Activated CD8-positive, alpha-beta T cell treated with anti-CD3 and anti-CD28 coated beads for 36 hours (primary cell): ENCODE measurements at regions not wholly inside any gene's neighbourhood (a gene's known extent, or its start where the extent isn't known, plus 50 kb on each side); places are given as distances from the start of the nearest gene placed in this dataset.

Source experiments
- ATAC-seq: fragments of 200-7000 bp; cut with Tn5 transposase; one replicate; pipeline ENCODE4 v1.10.0; 2021; ENCODE audit warnings: mild to moderate bottlenecking, moderate library complexity
- CTCF ChIA-PET: fragments of 350-600 bp; sonication (Branson Sonifier 250); formaldehyde crosslinking; loops from one replicate; lab custom pipeline; 2021; ENCODE audit warnings: antibody characterized with exemption; lab: Charles Lee
- POLR2A ChIA-PET: fragments of 350-600 bp; sonication (Branson Sonifier 250); formaldehyde crosslinking; loops from one replicate; lab custom pipeline; 2021; ENCODE audit warnings: antibody characterized with exemption; lab: Charles Lee
- DNase-seq: peaks from one replicate; pipeline ENCODE4 v3.0.0-alpha.2; 2020
- H3K27ac Mint-ChIP-seq: one replicate; pipeline ENCODE4 v1.8.0; 2021; ENCODE audit warnings: mild to moderate bottlenecking, mixed read lengths
- H3K27me3 Mint-ChIP-seq: one replicate; pipeline ENCODE4 v1.8.0; 2021; ENCODE audit warnings: mixed read lengths
- H3K36me3 Mint-ChIP-seq: one replicate; pipeline ENCODE4 v1.8.0; 2021; ENCODE audit warnings: low read depth, mixed read lengths
- H3K4me1 Mint-ChIP-seq: one replicate; pipeline ENCODE4 v1.8.0; 2021; ENCODE audit warnings: low read depth, mixed read lengths
- H3K4me3 Mint-ChIP-seq: one replicate; pipeline ENCODE4 v1.8.0; 2021; ENCODE audit warnings: mild to moderate bottlenecking, moderate library complexity, mixed read lengths
- H3K9me3 Mint-ChIP-seq: one replicate; pipeline ENCODE4 v1.8.0; 2021; ENCODE audit warnings: mixed read lengths
- CTCF ChIP-seq: fragments of 200-600 bp; IDR thresholded peaks from one replicate; pipeline ENCODE4 v1.8.0; 2022; ENCODE audit warnings: antibody characterized with exemption, mild to moderate bottlenecking
- intact Hi-C: fragments of 100-400 bp; cut with micrococcal nuclease; formaldehyde crosslinking; loops from one replicate; pipeline ENCODE4 v1.10.0; 2022

GRCh38 chr10:128875030-128875744 lies 591.9 kb upstream of the MGMT start:
- ChIA-PET POLR2A (no interaction called here), CTCF (no interaction called here)
- no peak for ATAC-seq
- Mint-ChIP-seq H3K4me1 (no peaks in the 10 kb centered on the region), H3K27ac (no peak overlapping the region), H3K36me3 (no peaks in the 10 kb centered on the region), H3K27me3 (no peaks in the 10 kb centered on the region), H3K9me3 (no peaks in the 10 kb centered on the region), H3K4me3 (no peak overlapping the region)
- intact Hi-C loops: no loop called here
- no peak for TF ChIP-seq CTCF
- no peak for DNase-seq

GRCh38 chr10:128875956-128876736 lies 590.9 kb upstream of the MGMT start:
- H3K4me1 Mint-ChIP-seq: no peaks in the 10 kb centered on the region
- intact Hi-C loops: no loop called here
- CTCF ChIA-PET: no interaction called here
- H3K4me3 Mint-ChIP-seq: no peak overlapping the region
- ATAC-seq (no peak), DNase-seq (no peak)
- H3K27me3 Mint-ChIP-seq: no peaks in the 10 kb centered on the region
- no peaks in the 10 kb centered on the region for H3K36me3 Mint-ChIP-seq
- POLR2A ChIA-PET: no interaction called here
- H3K9me3 Mint-ChIP-seq: no peaks in the 10 kb centered on the region
- TF ChIP-seq CTCF: no peak
- H3K27ac Mint-ChIP-seq: no peak overlapping the region

- no peak overlapping the region for H3K4me3 Mint-ChIP-seq
- TF ChIP-seq CTCF: no peak
- ChIA-PET POLR2A (no interaction called here), CTCF (no interaction called here)
- no peaks in the 10 kb centered on the region for H3K9me3 Mint-ChIP-seq
- intact Hi-C loops: no loop called here
- no peaks in the 10 kb centered on the region for H3K27me3 Mint-ChIP-seq
- DNase-seq (no peak), ATAC-seq (no peak)
- no peak overlapping the region for H3K27ac Mint-ChIP-seq
- H3K36me3 Mint-ChIP-seq: no peaks in the 10 kb centered on the region
- H3K4me1 Mint-ChIP-seq: no peaks in the 10 kb centered on the region
Observed at GRCh38 chr10:128877141-128877540, 589.9 kb upstream of the MGMT start.

- Mint-ChIP-seq H3K27ac (no peak overlapping the region), H3K27me3 (no peaks in the 10 kb centered on the region), H3K4me3 (no peak overlapping the region), H3K4me1 (no peaks in the 10 kb centered on the region), H3K9me3 (no peaks in the 10 kb centered on the region), H3K36me3 (no peaks in the 10 kb centered on the region)
- ChIA-PET CTCF (no interaction called here), POLR2A (no interaction called here)
- TF ChIP-seq CTCF: no peak
- intact Hi-C loops: no loop called here
- no peak for ATAC-seq
- DNase-seq: no peak
Observed at GRCh38 chr10:128877936-128878335, 589.1 kb upstream of the MGMT start.

- ATAC-seq: no peak
Observed at GRCh38 chr10:128879030-128879429, 588.0 kb upstream of the MGMT start.

More at GRCh38 chr10:128879030-128879429, 588.0 kb upstream of the MGMT start:
- Mint-ChIP-seq H3K4me1 (no peaks in the 10 kb centered on the region), H3K9me3 (no peaks in the 10 kb centered on the region), H3K27ac (no peak overlapping the region), H3K4me3 (no peak overlapping the region), H3K27me3 (no peaks in the 10 kb centered on the region), H3K36me3 (no peaks in the 10 kb centered on the region)
- intact Hi-C loops: no loop called here
- TF ChIP-seq CTCF: no peak
- no peak for DNase-seq
- POLR2A ChIA-PET: interaction anchor here (0.6 kb wide), 1 partner anchor 1777 kb away, joined by 3 read pairs; no protein-coding TSS in a partner anchor
- CTCF ChIA-PET: no interaction called here
